CD4-positive, alpha-beta memory T cell (primary cell): ENCODE measurements at regions not wholly inside any gene's neighbourhood (a gene's known extent, or its start where the extent isn't known, plus 50 kb on each side); places are given as distances from the start of the nearest gene placed in this dataset.

Source experiments
- CTCF ChIA-PET: fragments of 350-600 bp; sonication (Branson Sonifier 250); formaldehyde crosslinking; loops from one replicate; lab custom pipeline; 2021; ENCODE audit warnings: inconsistent platforms; ENCODE audit not compliant: partially characterized antibody; lab: Charles Lee
- POLR2A ChIA-PET: fragments of 350-600 bp; sonication (Branson Sonifier 250); formaldehyde crosslinking; loops from one replicate; lab custom pipeline; 2021; ENCODE audit not compliant: partially characterized antibody; lab: Charles Lee
- DNase-seq, 5 donors: peaks; one replicate each; pipeline versions ENCODE4 v3.0.0 to v3.0.0-alpha.2; 2020 to 2022; ENCODE audit warnings: mixed read lengths in 1 of 5
- H3K27ac ChIP-seq: one replicate; pipeline ENCODE4 v1.7.0; 2013; ENCODE audit warnings: low read depth, low read length
- H3K27me3 ChIP-seq: 2 replicates; pipeline ENCODE4 v1.7.0; 2013; ENCODE audit warnings: mild to moderate bottlenecking, low read length, moderate library complexity; ENCODE audit not compliant: insufficient read depth
- H3K36me3 ChIP-seq: 2 replicates; pipeline ENCODE4 v1.7.0; 2013; ENCODE audit warnings: mild to moderate bottlenecking, low read length, moderate library complexity; ENCODE audit not compliant: insufficient read depth
- H3K4me1 ChIP-seq: 2 replicates; pipeline ENCODE4 v1.7.0; 2013; ENCODE audit warnings: mild to moderate bottlenecking, low read length, moderate library complexity; ENCODE audit not compliant: insufficient read depth
- H3K4me3 ChIP-seq, 2 donors: one replicate each; pipeline ENCODE4 v1.7.0; 2013; ENCODE audit warnings: low read length in 2 of 2, mild to moderate bottlenecking in 1 of 2
- H3K9me3 ChIP-seq, 2 donors: one replicate each; pipeline ENCODE4 v1.7.0; 2013; ENCODE audit warnings: low read length in 2 of 2, control low read depth in 1 of 2; ENCODE audit not compliant: control insufficient read depth in 1 of 2
- H3K27ac Mint-ChIP-seq, 7 donors: one replicate each; pipeline ENCODE4 v1.8.0; 2020 to 2021; ENCODE audit warnings: mixed read lengths in 7 of 7, mild to moderate bottlenecking in 6 of 7, inconsistent platforms in 3 of 7, moderate library complexity in 3 of 7
- H3K27me3 Mint-ChIP-seq, 2 donors: one replicate each; pipeline ENCODE4 v1.8.0; 2020 to 2021; ENCODE audit warnings: mixed read lengths in 2 of 2
- H3K36me3 Mint-ChIP-seq, 2 donors: one replicate each; pipeline ENCODE4 v1.8.0; 2020 to 2021; ENCODE audit warnings: mixed read lengths in 2 of 2, inconsistent platforms in 1 of 2, mild to moderate bottlenecking in 1 of 2
- H3K4me1 Mint-ChIP-seq, 4 donors: one replicate each; pipeline ENCODE4 v1.8.0; 2020 to 2021; ENCODE audit warnings: mixed read lengths in 4 of 4, mild to moderate bottlenecking in 1 of 4
- H3K4me3 Mint-ChIP-seq, 8 donors: one replicate each; pipeline ENCODE4 v1.8.0; 2020 to 2021; ENCODE audit warnings: mixed read lengths in 8 of 8, mild to moderate bottlenecking in 7 of 8, moderate library complexity in 6 of 8, inconsistent platforms in 3 of 8
- H3K9me3 Mint-ChIP-seq, 8 donors: one replicate each; pipeline ENCODE4 v1.8.0; 2020 to 2021; ENCODE audit warnings: mixed read lengths in 8 of 8, mild to moderate bottlenecking in 5 of 8, inconsistent platforms in 3 of 8, moderate library complexity in 1 of 8
- intact Hi-C: fragments of 100-400 bp; cut with micrococcal nuclease; formaldehyde crosslinking; loops from one replicate; pipeline ENCODE4 v1.15.1; 2023

GRCh38 chr12:22899184-22899583 is 274.2 kb downstream of the ETNK1 start:
- Mint-ChIP-seq H3K27ac (no peak overlapping the region), H3K4me3 (no peak overlapping the region), H3K4me1 (no peaks in the 10 kb centered on the region), H3K27me3 (peaks cover 0 to 3% of the 10 kb centered on the region in 2 donors), H3K9me3 (peaks cover 0 to 11% (median 4%) of the 10 kb centered on the region in 8 donors), H3K36me3 (no peaks in the 10 kb centered on the region)
- Histone ChIP-seq H3K27me3 (no peaks in the 10 kb centered on the region), H3K9me3 (no peaks in the 10 kb centered on the region), H3K4me3 (no peak overlapping the region), H3K4me1 (no peaks in the 10 kb centered on the region), H3K36me3 (no peaks in the 10 kb centered on the region), H3K27ac (no peak overlapping the region)
- no peak for DNase-seq
- CTCF ChIA-PET = no interaction called here
- POLR2A ChIA-PET = no interaction called here
- intact Hi-C loops = no loop called here

GRCh38 chr12:22900401-22900800 is 275.4 kb downstream of the ETNK1 start:
- CTCF ChIA-PET = no interaction called here
- no peak overlapping the region for H3K4me3 ChIP-seq
- H3K4me1 Mint-ChIP-seq = no peaks in the 10 kb centered on the region
- no peaks in the 10 kb centered on the region for H3K36me3 Mint-ChIP-seq
- intact Hi-C loops = no loop called here
- no peaks in the 10 kb centered on the region for H3K27me3 ChIP-seq
- peaks cover 0 to 3% of the 10 kb centered on the region in 2 donors for H3K27me3 Mint-ChIP-seq
- peaks cover 0 to 11% (median 4%) of the 10 kb centered on the region in 8 donors for H3K9me3 Mint-ChIP-seq
- POLR2A ChIA-PET = no interaction called here
- H3K27ac ChIP-seq = no peak overlapping the region
- H3K4me1 ChIP-seq = no peaks in the 10 kb centered on the region
- DNase-seq = no peak
- no peak overlapping the region for H3K27ac Mint-ChIP-seq
- H3K36me3 ChIP-seq = no peaks in the 10 kb centered on the region
- no peak overlapping the region for H3K4me3 Mint-ChIP-seq
- H3K9me3 ChIP-seq = peaks cover 0 to 4% of the 10 kb centered on the region in 2 donors

- intact Hi-C loops = no loop called here
- no peak overlapping the region for H3K4me3 Mint-ChIP-seq
- H3K9me3 Mint-ChIP-seq = peaks cover 0 to 8% (median 3%) of the 10 kb centered on the region in 8 donors
- ChIA-PET CTCF (no interaction called here), POLR2A (no interaction called here)
- H3K4me1 ChIP-seq = no peaks in the 10 kb centered on the region
- H3K27ac Mint-ChIP-seq = no peak overlapping the region
- no peaks in the 10 kb centered on the region for H3K36me3 ChIP-seq
- no peaks in the 10 kb centered on the region for H3K36me3 Mint-ChIP-seq
- H3K9me3 ChIP-seq = peaks cover 0 to 4% of the 10 kb centered on the region in 2 donors
- no peaks in the 10 kb centered on the region for H3K27me3 ChIP-seq
- no peak for DNase-seq
- H3K27me3 Mint-ChIP-seq = peaks cover 0 to 3% of the 10 kb centered on the region in 2 donors
- no peak overlapping the region for H3K4me3 ChIP-seq
- no peaks in the 10 kb centered on the region for H3K4me1 Mint-ChIP-seq
- H3K27ac ChIP-seq = no peak overlapping the region
These were observed 279.5 kb downstream of the ETNK1 start for GRCh38 chr12:22904485-22904884.

GRCh38 chr12:22916241-22916640 is 291.3 kb downstream of the ETNK1 start:
- Histone ChIP-seq H3K36me3 (no peaks in the 10 kb centered on the region), H3K4me3 (no peak overlapping the region), H3K9me3 (no peaks in the 10 kb centered on the region), H3K27me3 (no peaks in the 10 kb centered on the region), H3K27ac (no peak overlapping the region), H3K4me1 (no peaks in the 10 kb centered on the region)
- ChIA-PET CTCF (no interaction called here), POLR2A (no interaction called here)
- Mint-ChIP-seq H3K9me3 (peaks cover 0 to 3% (median 0%) of the 10 kb centered on the region in 8 donors), H3K4me1 (no peaks in the 10 kb centered on the region), H3K27me3 (no peaks in the 10 kb centered on the region), H3K27ac (no peak overlapping the region), H3K36me3 (no peaks in the 10 kb centered on the region), H3K4me3 (no peak overlapping the region)
- intact Hi-C loops = no loop called here
- no peak for DNase-seq

GRCh38 chr12:22916815-22917214 is 291.8 kb downstream of the ETNK1 start:
- Mint-ChIP-seq H3K27ac (no peak overlapping the region), H3K4me1 (no peaks in the 10 kb centered on the region)
- no peak for DNase-seq

GRCh38 chr12:22919883-22920282 is 294.9 kb downstream of the ETNK1 start:
- Histone ChIP-seq H3K36me3 (no peaks in the 10 kb centered on the region), H3K27ac (no peak overlapping the region), H3K27me3 (no peaks in the 10 kb centered on the region), H3K9me3 (no peaks in the 10 kb centered on the region), H3K4me1 (no peaks in the 10 kb centered on the region), H3K4me3 (no peak overlapping the region)
- H3K27ac Mint-ChIP-seq = no peak overlapping the region
- ChIA-PET POLR2A (no interaction called here), CTCF (no interaction called here)
- peaks cover 0 to 3% (median 0%) of the 10 kb centered on the region in 8 donors for H3K9me3 Mint-ChIP-seq
- intact Hi-C loops = no loop called here
- H3K4me3 Mint-ChIP-seq = no peak overlapping the region
- no peak for DNase-seq
- no peaks in the 10 kb centered on the region for H3K36me3 Mint-ChIP-seq
- H3K4me1 Mint-ChIP-seq = no peaks in the 10 kb centered on the region
- no peaks in the 10 kb centered on the region for H3K27me3 Mint-ChIP-seq

More at GRCh38 chr12:22916815-22917214, 291.8 kb downstream of the ETNK1 start:
- no peaks in the 10 kb centered on the region for H3K36me3 Mint-ChIP-seq
- no peaks in the 10 kb centered on the region for H3K27me3 Mint-ChIP-seq
- Histone ChIP-seq H3K36me3 (no peaks in the 10 kb centered on the region), H3K4me1 (no peaks in the 10 kb centered on the region), H3K4me3 (no peak overlapping the region), H3K27ac (no peak overlapping the region), H3K9me3 (no peaks in the 10 kb centered on the region), H3K27me3 (no peaks in the 10 kb centered on the region)
- ChIA-PET CTCF (no interaction called here), POLR2A (no interaction called here)
- no peak overlapping the region for H3K4me3 Mint-ChIP-seq
- peaks cover 0 to 3% (median 0%) of the 10 kb centered on the region in 8 donors for H3K9me3 Mint-ChIP-seq
- intact Hi-C loops = no loop called here

GRCh38 chr12:22923768-22924167 is 298.8 kb downstream of the ETNK1 start:
- ChIA-PET CTCF (no interaction called here), POLR2A (no interaction called here)
- intact Hi-C loops = no loop called here
- no peaks in the 10 kb centered on the region for H3K27me3 ChIP-seq
- no peaks in the 10 kb centered on the region for H3K4me1 ChIP-seq
- H3K27ac ChIP-seq = no peak overlapping the region
- H3K4me3 Mint-ChIP-seq = no peak overlapping the region
- no peaks in the 10 kb centered on the region for H3K36me3 ChIP-seq
- H3K9me3 Mint-ChIP-seq = peaks cover 0 to 4% (median 0%) of the 10 kb centered on the region in 8 donors
- no peak overlapping the region for H3K4me3 ChIP-seq
- no peaks in the 10 kb centered on the region for H3K9me3 ChIP-seq
- no peaks in the 10 kb centered on the region for H3K36me3 Mint-ChIP-seq
- H3K27ac Mint-ChIP-seq = no peak overlapping the region
- DNase-seq = no peak
- H3K27me3 Mint-ChIP-seq = no peaks in the 10 kb centered on the region
- no peaks in the 10 kb centered on the region for H3K4me1 Mint-ChIP-seq

- intact Hi-C loops = no loop called here
- ChIA-PET CTCF (no interaction called here), POLR2A (no interaction called here)
- H3K36me3 ChIP-seq = no peaks in the 10 kb centered on the region
- no peak overlapping the region for H3K27ac ChIP-seq
- Mint-ChIP-seq H3K4me1 (no peaks in the 10 kb centered on the region), H3K27ac (no peak overlapping the region), H3K4me3 (no peak overlapping the region), H3K9me3 (peaks cover 0 to 4% (median 0%) of the 10 kb centered on the region in 8 donors), H3K36me3 (no peaks in the 10 kb centered on the region), H3K27me3 (no peaks in the 10 kb centered on the region)
- H3K9me3 ChIP-seq = no peaks in the 10 kb centered on the region
- no peaks in the 10 kb centered on the region for H3K27me3 ChIP-seq
- H3K4me3 ChIP-seq = no peak overlapping the region
- DNase-seq = no peak
- H3K4me1 ChIP-seq = no peaks in the 10 kb centered on the region
These were observed 299.4 kb downstream of the ETNK1 start for GRCh38 chr12:22924391-22924790.
